ENCODE measurements at regions not wholly inside any gene's neighbourhood (a gene's known extent, or its start where the extent isn't known, plus 50 kb on each side); places are given as distances from the start of the nearest gene placed in this dataset.

GRCh38 chr4:188282471-188283232 lies 143.4 kb downstream of the TRIML1 start:
- no peak for DNase-seq (ENCODE audit: low spot score)
- TF ChIP-seq, protein P1, sequence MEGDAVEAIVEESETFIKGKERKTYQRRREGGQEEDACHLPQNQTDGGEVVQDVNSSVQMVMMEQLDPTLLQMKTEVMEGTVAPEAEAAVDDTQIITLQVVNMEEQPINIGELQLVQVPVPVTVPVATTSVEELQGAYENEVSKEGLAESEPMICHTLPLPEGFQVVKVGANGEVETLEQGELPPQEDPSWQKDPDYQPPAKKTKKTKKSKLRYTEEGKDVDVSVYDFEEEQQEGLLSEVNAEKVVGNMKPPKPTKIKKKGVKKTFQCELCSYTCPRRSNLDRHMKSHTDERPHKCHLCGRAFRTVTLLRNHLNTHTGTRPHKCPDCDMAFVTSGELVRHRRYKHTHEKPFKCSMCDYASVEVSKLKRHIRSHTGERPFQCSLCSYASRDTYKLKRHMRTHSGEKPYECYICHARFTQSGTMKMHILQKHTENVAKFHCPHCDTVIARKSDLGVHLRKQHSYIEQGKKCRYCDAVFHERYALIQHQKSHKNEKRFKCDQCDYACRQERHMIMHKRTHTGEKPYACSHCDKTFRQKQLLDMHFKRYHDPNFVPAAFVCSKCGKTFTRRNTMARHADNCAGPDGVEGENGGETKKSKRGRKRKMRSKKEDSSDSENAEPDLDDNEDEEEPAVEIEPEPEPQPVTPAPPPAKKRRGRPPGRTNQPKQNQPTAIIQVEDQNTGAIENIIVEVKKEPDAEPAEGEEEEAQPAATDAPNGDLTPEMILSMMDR (IDR thresholded peaks at IDR 0.05; ENCODE audit: extremely low read depth, missing control alignments): no peak

DNA sequence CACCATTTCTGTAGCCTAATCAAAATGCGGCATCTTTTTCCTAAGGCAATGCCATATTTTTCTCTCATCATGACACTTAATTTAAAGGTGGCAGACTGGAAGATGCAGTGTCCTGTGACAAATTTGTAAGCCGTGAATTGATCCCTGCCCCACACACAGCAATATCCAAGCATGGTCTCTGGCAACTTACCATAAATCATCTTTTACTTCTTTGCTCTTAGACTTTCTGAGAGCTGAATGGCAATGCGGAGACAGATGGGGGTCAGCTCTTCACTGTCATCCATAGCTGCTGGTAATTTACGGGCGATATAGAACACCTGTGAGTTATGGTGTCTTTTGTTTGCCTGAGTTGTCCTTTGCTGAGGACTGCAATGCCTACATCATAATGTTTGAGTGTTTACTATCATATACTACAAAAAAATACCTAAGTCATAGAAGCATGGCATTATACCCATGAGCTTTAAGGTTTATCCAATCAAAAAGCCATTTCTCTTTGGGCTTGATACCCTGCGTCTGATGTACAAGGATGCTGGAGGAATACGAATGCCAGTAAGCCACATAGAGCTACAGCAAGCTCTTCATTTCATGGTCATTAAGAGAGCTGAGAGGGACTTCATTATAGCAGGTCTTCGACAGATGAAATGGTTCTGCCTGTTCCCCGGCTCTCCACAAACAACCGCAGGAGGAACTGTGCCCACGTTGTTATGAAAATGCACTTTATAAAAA lies 148.1 kb downstream of the TRIML1 start:
- TF ChIP-seq, protein P1 (IDR thresholded peaks at IDR 0.05; ENCODE audit: extremely low read depth, missing control alignments): no peak
- DNase-seq (ENCODE audit: low spot score): no peak

GRCh38 chr4:188289531-188290125 lies 150.4 kb downstream of the TRIML1 start:
- DNase-seq (ENCODE audit: low spot score): no peak
- TF ChIP-seq, protein P1 (IDR thresholded peaks at IDR 0.05; ENCODE audit: extremely low read depth, missing control alignments): no peak

DNA sequence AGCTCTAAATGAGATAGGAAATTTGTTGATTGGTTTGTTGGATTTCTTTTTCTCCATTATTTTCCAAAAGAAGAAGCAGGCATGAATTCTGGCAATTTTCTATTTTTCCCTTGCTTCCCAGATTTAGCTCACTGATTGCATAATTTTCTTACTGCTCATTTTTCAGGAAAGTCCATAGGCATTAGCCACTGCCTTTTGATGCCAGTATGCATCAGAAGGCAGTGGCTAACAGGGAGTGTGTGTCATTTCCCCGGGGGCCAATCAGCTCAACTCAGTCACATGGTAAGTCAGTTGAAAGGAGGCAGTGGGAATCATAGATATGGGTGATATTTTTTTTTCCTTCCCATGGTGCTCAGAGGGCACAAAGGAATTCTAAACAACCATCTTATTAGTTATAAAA lies 156.7 kb downstream of the TRIML1 start:
- DNase-seq (ENCODE audit: low spot score): no peak
- TF ChIP-seq, protein P1 (IDR thresholded peaks at IDR 0.05; ENCODE audit: extremely low read depth, missing control alignments): no peak

DNA sequence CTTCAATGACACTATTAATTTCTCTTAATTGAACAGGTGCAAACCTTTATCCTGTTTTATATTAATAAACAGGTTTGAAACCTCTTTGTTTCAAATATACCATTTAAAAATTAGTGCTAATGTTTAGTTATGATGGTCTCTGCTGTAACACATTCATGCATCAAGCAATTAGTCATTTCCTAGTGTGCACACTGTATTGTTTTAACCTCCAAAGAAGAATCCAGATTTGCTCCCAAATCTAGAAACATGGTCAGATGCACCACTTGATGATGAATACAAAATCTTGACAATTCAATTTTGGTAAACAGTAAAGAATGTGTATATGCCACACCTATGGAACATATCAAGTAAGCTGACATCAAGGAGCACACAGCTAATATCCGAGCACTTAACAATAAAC lies 157.1 kb downstream of the TRIML1 start:
- TF ChIP-seq, protein P1 (IDR thresholded peaks at IDR 0.05; ENCODE audit: extremely low read depth, missing control alignments): no peak
- no peak for DNase-seq (ENCODE audit: low spot score)

DNA sequence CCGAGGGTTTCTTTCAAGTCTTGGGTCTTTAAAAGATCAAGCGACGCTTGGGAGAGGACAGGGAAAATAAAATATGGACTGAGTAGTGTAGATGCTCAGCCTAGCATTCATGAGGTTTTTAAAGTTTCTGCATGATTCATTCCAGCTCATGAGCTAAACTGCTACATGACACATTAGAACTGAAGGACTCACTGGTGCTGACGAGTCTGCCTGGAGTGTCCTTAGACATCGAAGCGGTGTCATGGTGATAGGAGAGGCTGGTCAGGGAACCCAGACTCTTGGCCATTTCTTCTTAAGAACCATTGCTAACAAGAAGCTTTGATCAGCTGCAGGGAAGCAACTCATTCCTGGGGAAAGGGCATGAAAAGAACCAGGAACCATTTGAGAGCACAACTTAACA lies 158.6 kb downstream of the TRIML1 start:
- TF ChIP-seq, protein P1 (IDR thresholded peaks at IDR 0.05; ENCODE audit: extremely low read depth, missing control alignments): no peak
- no peak for DNase-seq (ENCODE audit: low spot score)

- no peak for DNase-seq (ENCODE audit: low spot score)
- TF ChIP-seq, protein P1 (IDR thresholded peaks at IDR 0.05; ENCODE audit: extremely low read depth, missing control alignments): no peak
Observed at GRCh38 chr4:188299161-188299560, 159.9 kb downstream of the TRIML1 start.
